Omental fat pad (tissue), 3 donors: ENCODE measurements at regions not wholly inside any gene's neighbourhood (a gene's known extent, or its start where the extent isn't known, plus 50 kb on each side); places are given as distances from the start of the nearest gene placed in this dataset.

Experiments
- ATAC-seq: fragments of 150-250 bp; one replicate; pipeline ENCODE4 v1.9.1; 2016; ENCODE audit warnings: mild to moderate bottlenecking, moderate library complexity; ENCODE audit not compliant: low FRiP score
- DNase-seq: peaks from one replicate; pipeline ENCODE4 v3.0.0-alpha.2; 2019; ENCODE audit warnings: low spot score
- TF ChIP-seq, protein P1 (sequence below), 3 donors: fragments of 450-650 bp; IDR thresholded peaks; one replicate each; pipeline ENCODE4 v1.5.1; 2016 to 2017; ENCODE audit warnings: antibody characterized with exemption in 3 of 3, mild to moderate bottlenecking in 3 of 3, moderate library complexity in 2 of 3

DNA sequence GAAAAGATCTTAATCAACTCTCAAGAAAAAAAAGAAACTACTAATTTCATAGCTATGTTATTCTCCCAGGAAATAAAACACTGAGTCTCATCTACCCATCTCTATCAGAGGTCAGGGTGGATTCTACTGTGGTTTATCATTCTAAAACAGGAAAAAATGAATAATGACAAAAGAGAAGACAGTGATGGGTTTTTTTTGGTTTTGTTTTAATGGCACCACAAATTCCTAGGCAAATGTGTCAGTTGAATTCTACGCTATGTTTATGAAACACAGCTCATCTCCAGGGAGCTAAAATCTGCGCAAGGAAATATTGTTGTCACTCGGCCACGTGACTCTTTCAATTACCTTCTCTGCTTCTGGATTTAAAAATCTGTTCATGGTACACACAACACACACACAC lies 393.4 kb upstream of the SORCS1 start:
- TF ChIP-seq, protein P1, sequence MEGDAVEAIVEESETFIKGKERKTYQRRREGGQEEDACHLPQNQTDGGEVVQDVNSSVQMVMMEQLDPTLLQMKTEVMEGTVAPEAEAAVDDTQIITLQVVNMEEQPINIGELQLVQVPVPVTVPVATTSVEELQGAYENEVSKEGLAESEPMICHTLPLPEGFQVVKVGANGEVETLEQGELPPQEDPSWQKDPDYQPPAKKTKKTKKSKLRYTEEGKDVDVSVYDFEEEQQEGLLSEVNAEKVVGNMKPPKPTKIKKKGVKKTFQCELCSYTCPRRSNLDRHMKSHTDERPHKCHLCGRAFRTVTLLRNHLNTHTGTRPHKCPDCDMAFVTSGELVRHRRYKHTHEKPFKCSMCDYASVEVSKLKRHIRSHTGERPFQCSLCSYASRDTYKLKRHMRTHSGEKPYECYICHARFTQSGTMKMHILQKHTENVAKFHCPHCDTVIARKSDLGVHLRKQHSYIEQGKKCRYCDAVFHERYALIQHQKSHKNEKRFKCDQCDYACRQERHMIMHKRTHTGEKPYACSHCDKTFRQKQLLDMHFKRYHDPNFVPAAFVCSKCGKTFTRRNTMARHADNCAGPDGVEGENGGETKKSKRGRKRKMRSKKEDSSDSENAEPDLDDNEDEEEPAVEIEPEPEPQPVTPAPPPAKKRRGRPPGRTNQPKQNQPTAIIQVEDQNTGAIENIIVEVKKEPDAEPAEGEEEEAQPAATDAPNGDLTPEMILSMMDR (IDR thresholded peaks at IDR 0.05): no peak
- ATAC-seq (no peak), DNase-seq (no peak)

DNA sequence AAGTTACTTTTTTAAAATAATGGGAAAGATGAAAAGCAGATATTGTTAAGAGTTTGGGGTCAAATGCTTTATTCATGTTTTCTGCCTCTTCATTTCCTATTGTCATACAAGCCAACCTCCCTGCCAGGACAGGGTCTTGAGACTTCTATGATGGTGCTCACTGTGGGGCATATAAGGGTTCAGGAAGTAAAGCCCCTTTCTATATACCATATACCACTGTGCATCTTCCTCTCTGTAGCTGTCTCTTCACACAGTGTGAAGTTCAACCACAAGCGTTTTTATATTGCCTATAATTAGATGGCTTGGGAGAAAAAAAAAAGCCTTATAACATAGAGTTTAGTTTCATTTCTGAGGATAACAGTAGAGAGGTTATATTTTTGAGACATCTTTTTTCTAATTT lies 389.8 kb upstream of the SORCS1 start:
- ATAC-seq: no peak
- DNase-seq: no peak

DNA sequence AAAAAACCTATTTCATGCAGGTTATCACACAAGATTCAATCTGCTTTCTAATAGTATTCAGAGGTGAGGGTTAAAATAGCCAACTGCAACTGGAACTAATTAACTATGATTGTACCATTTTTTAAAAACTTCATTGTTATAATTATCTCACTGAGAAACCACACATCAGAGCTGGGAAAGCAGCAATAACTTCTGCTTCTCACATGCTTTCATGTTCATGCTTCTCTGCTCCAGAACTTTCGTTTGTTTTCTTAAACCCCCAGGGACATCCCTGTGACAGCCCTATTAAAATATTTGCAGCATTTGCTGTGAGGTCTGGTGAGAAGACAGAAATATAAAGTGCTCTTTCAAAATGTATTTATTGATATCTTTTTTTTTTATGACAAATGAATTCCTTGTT lies 389.0 kb upstream of the SORCS1 start:
- TF ChIP-seq, protein P1 (IDR thresholded peaks at IDR 0.05): no peak
- DNase-seq (no peak), ATAC-seq (no peak)

More for the DNA sequence above, 389.8 kb upstream of the SORCS1 start:
- TF ChIP-seq, protein P1 (IDR thresholded peaks at IDR 0.05): no peak

DNA sequence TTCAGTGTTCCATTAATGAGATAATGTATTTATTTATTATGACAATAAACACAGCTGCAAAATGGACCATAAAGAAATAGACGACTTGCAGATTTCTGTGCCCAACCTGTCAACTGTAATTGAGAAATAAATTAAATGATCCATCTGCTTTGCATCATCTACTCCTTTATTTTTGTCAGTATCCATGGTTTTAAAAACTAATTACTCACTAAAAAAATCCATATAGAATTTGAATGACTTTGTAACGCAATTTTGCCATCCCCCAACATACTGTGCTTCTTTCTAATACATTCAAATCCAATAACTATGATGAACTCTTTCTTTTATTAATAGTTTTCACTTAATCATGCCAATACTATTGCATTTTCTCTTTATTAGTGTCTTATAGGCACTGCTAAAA lies 388.5 kb upstream of the SORCS1 start:
- ATAC-seq: no peak
- TF ChIP-seq, protein P1 (IDR thresholded peaks at IDR 0.05): no peak
- DNase-seq: no peak

DNA sequence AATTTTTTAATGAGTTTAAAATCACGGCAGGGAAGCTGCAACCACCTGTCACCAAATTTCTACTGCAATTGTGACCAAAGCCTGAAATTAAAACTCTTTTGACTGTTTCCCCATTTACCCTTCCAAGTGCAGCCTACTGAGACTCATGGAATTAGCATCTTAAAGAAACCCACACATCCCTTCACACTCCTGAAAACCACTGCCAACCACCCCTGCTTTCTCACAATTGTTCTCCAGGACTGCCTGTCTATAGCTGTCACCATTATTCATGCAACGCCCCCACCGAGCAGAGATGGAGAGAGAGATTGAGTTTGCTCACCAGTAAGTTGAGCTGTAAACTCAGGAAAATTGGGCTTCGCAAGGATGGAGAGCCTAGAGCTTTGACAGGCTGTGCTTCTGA lies 383.8 kb upstream of the SORCS1 start:
- TF ChIP-seq, protein P1 (IDR thresholded peaks at IDR 0.05): no peak
- ATAC-seq (no peak), DNase-seq (no peak)

DNA sequence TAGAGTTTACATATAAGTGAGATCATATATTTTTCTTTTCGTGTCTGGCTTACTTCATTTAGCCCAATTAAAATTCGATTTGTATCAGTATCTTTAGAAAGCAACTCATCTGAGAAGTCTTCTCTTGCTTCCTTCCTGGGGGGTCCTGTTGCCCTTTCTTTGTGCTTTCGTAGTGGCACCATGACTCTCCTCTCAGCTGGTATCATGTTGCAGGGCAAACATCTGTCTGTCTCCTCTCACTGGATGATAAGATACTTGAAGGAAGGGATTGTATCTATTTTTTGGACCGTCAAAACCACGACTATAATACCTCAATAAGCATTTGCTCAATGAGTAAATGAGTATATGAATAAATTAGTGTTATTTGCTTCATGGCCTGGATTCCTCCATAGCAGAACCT lies 382.5 kb upstream of the SORCS1 start:
- no peak for ATAC-seq
- DNase-seq: no peak
- TF ChIP-seq, protein P1 (IDR thresholded peaks at IDR 0.05): no peak

DNA sequence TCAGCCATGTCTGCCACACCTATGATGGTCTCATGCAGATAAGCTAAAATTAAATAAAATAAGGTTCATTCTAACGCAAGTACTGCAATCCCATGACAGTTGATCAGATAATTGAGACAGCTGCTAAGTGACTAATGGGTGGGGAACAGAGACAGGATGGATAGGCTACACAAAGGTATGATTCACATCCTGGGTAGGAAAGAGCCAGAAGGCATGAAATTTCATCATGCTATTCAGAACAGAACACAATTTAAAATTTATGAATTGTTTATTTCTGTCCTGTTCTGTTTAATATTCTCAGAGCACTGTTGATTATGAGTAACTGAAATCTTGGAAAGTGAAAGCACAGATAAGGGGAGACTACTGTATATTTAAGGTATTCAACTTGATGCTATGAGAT lies 381.8 kb upstream of the SORCS1 start:
- no peak for ATAC-seq
- TF ChIP-seq, protein P1 (IDR thresholded peaks at IDR 0.05): no peak
- no peak for DNase-seq
